SW 1271 (cell line): ENCODE measurements at regions not wholly inside any gene's neighbourhood (a gene's known extent, or its start where the extent isn't known, plus 50 kb on each side); places are given as distances from the start of the nearest gene placed in this dataset.

Experiments used
- DNase-seq, 2 experiments: peaks; one replicate each; lab custom pipeline; 2025; lab: John Stamatoyannopoulos, UW

- peak in 1 of 2 experiments; percentile 2 for DNase-seq
Observed at GRCh38 chr4:184575306-184575705, 73.9 kb downstream of the CASP3 start.

- no peak for DNase-seq
Observed at GRCh38 chr4:184574861-184575260, 74.4 kb downstream of the CASP3 start.

GRCh38 chr4:184573701-184574100, 75.5 kb downstream of the CASP3 start:
- no peak for DNase-seq

GRCh38 chr4:184568770-184569169, 80.5 kb downstream of the CASP3 start:
- DNase-seq: no peak

- DNase-seq: no peak
Observed at GRCh38 chr4:184563621-184564020, 85.6 kb downstream of the CASP3 start.

GRCh38 chr4:184558996-184559395, 84.6 kb upstream of the IRF2 start:
- DNase-seq: no peak

GRCh38 chr4:184553891-184554290, 79.5 kb upstream of the IRF2 start:
- no peak for DNase-seq

- no peak for DNase-seq
Observed at GRCh38 chr4:184550476-184550875, 76.1 kb upstream of the IRF2 start.

- no peak for DNase-seq
Observed at GRCh38 chr4:184548648-184549341, 74.4 kb upstream of the IRF2 start.

- DNase-seq: no peak
Observed at GRCh38 chr4:184548316-184548647, 73.9 kb upstream of the IRF2 start.

GRCh38 chr4:184544788-184545409, 70.5 kb upstream of the IRF2 start:
- no peak for DNase-seq

GRCh38 chr4:184541907-184542306, 67.6 kb upstream of the IRF2 start:
- DNase-seq: no peak

GRCh38 chr4:184540307-184540706, 66.0 kb upstream of the IRF2 start:
- DNase-seq: no peak

- DNase-seq: peak; percentile 35 to 80
Observed at GRCh38 chr4:184538023-184538599, 63.8 kb upstream of the IRF2 start.

GRCh38 chr4:184537269-184538022, 63.1 kb upstream of the IRF2 start:
- DNase-seq: peak; percentile 80 to 90

GRCh38 chr4:184536881-184537248, 62.5 kb upstream of the IRF2 start:
- no peak for DNase-seq

GRCh38 chr4:184536065-184536880, 61.9 kb upstream of the IRF2 start:
- no peak for DNase-seq

- peak in 1 of 2 experiments; percentile 27 for DNase-seq
Observed at GRCh38 chr4:184534511-184535391, 60.4 kb upstream of the IRF2 start.

GRCh38 chr4:184533908-184534307, 59.6 kb upstream of the IRF2 start:
- DNase-seq: no peak

GRCh38 chr4:184531008-184531407, 56.7 kb upstream of the IRF2 start:
- no peak for DNase-seq

- no peak for DNase-seq
Observed at GRCh38 chr4:184529283-184529682, 54.9 kb upstream of the IRF2 start.
